ENCODE measurements at regions not wholly inside any gene's neighbourhood (a gene's known extent, or its start where the extent isn't known, plus 50 kb on each side); places are given as distances from the start of the nearest gene placed in this dataset.
A peak's percentile ranks its signal among the peaks of the same experiment; 100 is the strongest.

- ATAC-seq, result no peak
- no peak for TF ChIP-seq CTCF (IDR thresholded peaks at IDR 0.05)
- Histone ChIP-seq H3K9me3 (no peaks in the 10 kb centered on the region), H3K27me3 (no peaks in the 10 kb centered on the region), H3K36me3 (no peaks in the 10 kb centered on the region), H3K27ac (no peak overlapping the region), H3K4me1 (no peaks in the 10 kb centered on the region), H3K4me3 (no peak overlapping the region)
- no peak for DNase-seq
- intact Hi-C loops (cut with DNase I), result loop anchor here (10.0 kb wide), 1 partner anchor 385 kb away; no protein-coding TSS in a partner anchor
Observed at GRCh38 chr4:181140037-181140603, 1103.1 kb upstream of the TENM3 start.

GRCh38 chr4:181143250-181143854 is 1099.8 kb upstream of the TENM3 start:
- H3K27me3 ChIP-seq, result no peaks in the 10 kb centered on the region
- H3K9me3 ChIP-seq, result no peaks in the 10 kb centered on the region
- no peak overlapping the region for H3K4me3 ChIP-seq
- peak; percentile 93 for TF ChIP-seq CTCF (IDR thresholded peaks at IDR 0.05)
- intact Hi-C loops (cut with DNase I), result loop anchor here (10.0 kb wide), 1 partner anchor 381 kb away; no protein-coding TSS in a partner anchor
- ATAC-seq (peak; percentile 76), DNase-seq (peak; percentile 77)
- H3K27ac ChIP-seq, result no peak overlapping the region
- no peaks in the 10 kb centered on the region for H3K4me1 ChIP-seq
- H3K36me3 ChIP-seq, result no peaks in the 10 kb centered on the region

- Histone ChIP-seq H3K36me3 (no peaks in the 10 kb centered on the region), H3K4me1 (no peaks in the 10 kb centered on the region), H3K27me3 (no peaks in the 10 kb centered on the region), H3K27ac (no peak overlapping the region), H3K9me3 (no peaks in the 10 kb centered on the region), H3K4me3 (no peak overlapping the region)
- no peak for ATAC-seq
- intact Hi-C loops (cut with DNase I), result loop anchor here (10.0 kb wide), 1 partner anchor 379 kb away; no protein-coding TSS in a partner anchor
- no peak for DNase-seq
- TF ChIP-seq CTCF (IDR thresholded peaks at IDR 0.05), result no peak
Observed at GRCh38 chr4:181146051-181146450, 1097.2 kb upstream of the TENM3 start.

GRCh38 chr4:181147416-181147951 is 1095.7 kb upstream of the TENM3 start:
- ATAC-seq (no peak), DNase-seq (no peak)
- no peaks in the 10 kb centered on the region for H3K36me3 ChIP-seq
- no peaks in the 10 kb centered on the region for H3K4me1 ChIP-seq
- no peak overlapping the region for H3K4me3 ChIP-seq
- TF ChIP-seq CTCF (IDR thresholded peaks at IDR 0.05), result no peak
- H3K27ac ChIP-seq, result no peak overlapping the region
- H3K9me3 ChIP-seq, result no peaks in the 10 kb centered on the region
- intact Hi-C loops (cut with DNase I), result loop anchor here (10.0 kb wide), 1 partner anchor 377 kb away; no protein-coding TSS in a partner anchor
- H3K27me3 ChIP-seq, result no peaks in the 10 kb centered on the region

GRCh38 chr4:181148470-181148869 is 1094.7 kb upstream of the TENM3 start:
- no peak for TF ChIP-seq CTCF (IDR thresholded peaks at IDR 0.05)
- Histone ChIP-seq H3K27me3 (no peaks in the 10 kb centered on the region), H3K27ac (no peak overlapping the region), H3K36me3 (no peaks in the 10 kb centered on the region), H3K4me1 (no peaks in the 10 kb centered on the region), H3K9me3 (no peaks in the 10 kb centered on the region), H3K4me3 (no peak overlapping the region)
- intact Hi-C loops (cut with DNase I), result loop anchor here (10.0 kb wide), 1 partner anchor 376 kb away; no protein-coding TSS in a partner anchor
- ATAC-seq (no peak), DNase-seq (no peak)
